ENCODE measurements at regions not wholly inside any gene's neighbourhood (a gene's known extent, or its start where the extent isn't known, plus 50 kb on each side); places are given as distances from the start of the nearest gene placed in this dataset.

DNA sequence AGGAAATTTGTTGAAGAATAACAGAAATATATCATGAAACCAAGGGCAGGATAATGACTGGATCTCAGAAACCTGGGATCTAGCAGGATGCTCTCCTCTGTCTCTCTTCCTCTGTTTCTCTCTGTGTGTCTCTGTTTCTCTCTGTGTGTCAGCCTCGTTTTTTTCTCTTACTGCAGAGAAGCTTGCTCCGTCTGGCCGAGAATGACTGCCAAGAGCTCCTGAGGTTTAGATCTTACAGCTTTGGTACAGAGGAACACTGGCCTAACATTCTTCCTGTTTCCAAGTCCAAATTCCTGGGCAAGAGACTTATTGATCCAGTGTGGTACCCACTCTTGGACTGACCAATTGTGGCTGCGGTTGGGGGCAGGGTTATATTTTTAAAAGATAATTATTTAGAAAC, 564.0 kb downstream of the XPNPEP1 start:
- TF ChIP-seq TARDBP (IDR thresholded peaks at IDR 0.05), result no peak
- no peak for TF ChIP-seq FOXK2 (IDR thresholded peaks at IDR 0.05)
- no peak for TF ChIP-seq HDGF (IDR thresholded peaks at IDR 0.05; ENCODE audit: borderline replicate concordance)
- TF ChIP-seq FOXM1 (IDR thresholded peaks at IDR 0.05; ENCODE audit: borderline replicate concordance), result no peak
- no peak for TF ChIP-seq SP1 (IDR thresholded peaks at IDR 0.05)
- TF ChIP-seq BHLHE40 (IDR thresholded peaks at IDR 0.05; ENCODE audit: borderline replicate concordance), result no peak
- no peak for TF ChIP-seq PKNOX1 (IDR thresholded peaks at IDR 0.05)
- TF ChIP-seq FOXA1 (IDR thresholded peaks at IDR 0.05), result no peak
- no peak for TF ChIP-seq SUZ12 (IDR thresholded peaks at IDR 0.05)
- no peak for TF ChIP-seq ELF4 (IDR thresholded peaks at IDR 0.05)
- no peak for TF ChIP-seq LEF1 (IDR thresholded peaks at IDR 0.05; ENCODE audit: borderline replicate concordance)

All from HEK293T (cell line).